GM21786 (cell line): ENCODE measurements at regions not wholly inside any gene's neighbourhood (a gene's known extent, or its start where the extent isn't known, plus 50 kb on each side); places are given as distances from the start of the nearest gene placed in this dataset.

Source experiments
- ATAC-seq: cut with Tn5 transposase; IDR thresholded peaks from one replicate; pipeline ENCODE4 v1.9.1; 2021; ENCODE audit not compliant: unreplicated experiment

GRCh38 chr2:8053216-8053615 is 628.6 kb upstream of the ID2 start:
- no peak for ATAC-seq

- ATAC-seq = no peak
Observed at GRCh38 chr2:8054070-8054469, 627.8 kb upstream of the ID2 start.

GRCh38 chr2:8058652-8059051 is 623.2 kb upstream of the ID2 start:
- ATAC-seq = no peak

GRCh38 chr2:8059255-8059654 is 622.6 kb upstream of the ID2 start:
- no peak for ATAC-seq

- no peak for ATAC-seq
Observed at GRCh38 chr2:8059794-8060193, 622.1 kb upstream of the ID2 start.

GRCh38 chr2:8061219-8061618 is 620.6 kb upstream of the ID2 start:
- no peak for ATAC-seq

- ATAC-seq = no peak
Observed at GRCh38 chr2:8064603-8065002, 617.3 kb upstream of the ID2 start.

GRCh38 chr2:8065191-8065590 is 616.7 kb upstream of the ID2 start:
- ATAC-seq = no peak

- ATAC-seq = no peak
Observed at GRCh38 chr2:8067784-8068336, 614.0 kb upstream of the ID2 start.

- ATAC-seq = no peak
Observed at GRCh38 chr2:8072907-8073306, 608.9 kb upstream of the ID2 start.

- ATAC-seq = no peak
Observed at GRCh38 chr2:8073916-8074315, 607.9 kb upstream of the ID2 start.

- ATAC-seq = no peak
Observed at GRCh38 chr2:8076448-8077342, 605.2 kb upstream of the ID2 start.

GRCh38 chr2:8078705-8079104 is 603.2 kb upstream of the ID2 start:
- no peak for ATAC-seq

- no peak for ATAC-seq
Observed at GRCh38 chr2:8080063-8080462, 601.8 kb upstream of the ID2 start.

GRCh38 chr2:8081130-8081529 is 600.7 kb upstream of the ID2 start:
- no peak for ATAC-seq

- ATAC-seq = no peak
Observed at GRCh38 chr2:8082840-8083239, 599.0 kb upstream of the ID2 start.

- ATAC-seq = no peak
Observed at GRCh38 chr2:8086357-8086756, 595.5 kb upstream of the ID2 start.

- ATAC-seq = no peak
Observed at GRCh38 chr2:8086796-8087479, 594.9 kb upstream of the ID2 start.

- no peak for ATAC-seq
Observed at GRCh38 chr2:8087480-8087840, 594.4 kb upstream of the ID2 start.

- no peak for ATAC-seq
Observed at GRCh38 chr2:8088810-8089209, 593.0 kb upstream of the ID2 start.

GRCh38 chr2:8089596-8089995 is 592.3 kb upstream of the ID2 start:
- ATAC-seq = no peak
